Esophagus muscularis mucosa (tissue), 3 donors: ENCODE measurements at regions not wholly inside any gene's neighbourhood (a gene's known extent, or its start where the extent isn't known, plus 50 kb on each side); places are given as distances from the start of the nearest gene placed in this dataset.

Source experiments
- CTCF ChIP-seq, 3 experiments: fragments of 200-600 bp in 2 of 3; fragments of 450-650 bp in 1 of 3; sonication (generic) in 2 of 3; IDR thresholded peaks; one replicate each; pipeline ENCODE4 v1.5.1; 2017 to 2019; ENCODE audit warnings: antibody characterized with exemption in 3 of 3, mild to moderate bottlenecking in 2 of 3, moderate library complexity in 1 of 3
- POLR2A ChIP-seq: fragments of 450-650 bp; IDR thresholded peaks from one replicate; pipeline ENCODE4 v1.6.1; 2017; ENCODE audit warnings: antibody characterized with exemption, moderate library complexity, mild to moderate bottlenecking, low read depth

DNA sequence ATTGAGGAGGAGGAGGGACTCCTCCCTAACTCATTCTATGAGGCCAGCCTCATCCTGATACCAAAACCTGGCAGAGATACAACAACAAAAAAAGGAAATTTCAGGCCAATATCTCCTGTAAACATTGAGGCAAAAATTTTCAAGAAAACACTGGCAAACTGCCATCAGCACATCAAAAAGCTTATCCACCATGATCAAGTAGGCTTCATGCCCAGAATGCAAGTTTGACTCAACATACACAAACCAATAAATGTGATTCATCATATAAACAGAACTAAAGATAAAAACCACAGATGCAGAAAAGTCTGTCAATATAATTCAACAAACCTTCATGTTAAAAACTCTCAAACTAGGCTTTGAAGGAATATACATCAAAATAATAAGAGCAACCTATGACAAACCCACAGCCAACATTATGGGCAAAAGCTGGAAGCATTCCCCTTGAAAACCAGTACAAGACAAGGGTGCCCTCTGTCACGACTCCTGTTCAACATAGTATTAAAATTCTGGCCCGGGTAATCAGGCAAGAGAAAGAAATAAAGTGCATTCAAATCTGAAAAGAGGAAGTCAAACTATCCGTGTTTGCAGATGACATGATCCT, 1014.3 kb downstream of the CBLN2 start:
- TF ChIP-seq CTCF (IDR thresholded peaks at IDR 0.05) (no peak), POLR2A (no peak)
